WERI-Rb-1 (cell line): ENCODE measurements at regions not wholly inside any gene's neighbourhood (a gene's known extent, or its start where the extent isn't known, plus 50 kb on each side); places are given as distances from the start of the nearest gene placed in this dataset.

ENCODE experiments used
- DNase-seq: peaks from one replicate; pipeline ENCODE4 v3.0.0-alpha.2; 2020
- H3K27ac ChIP-seq: fragments of 250-450 bp; sonication (Bioruptor Pico); 2 replicates; pipeline ENCODE4 v1.5.1; 2020; ENCODE audit warnings: mild to moderate bottlenecking, moderate library complexity
- H3K27me3 ChIP-seq: fragments of 250-450 bp; sonication (Bioruptor Pico); 2 replicates; pipeline ENCODE4 v1.5.1; 2021; ENCODE audit warnings: mild to moderate bottlenecking, low read depth, moderate library complexity; ENCODE audit not compliant: insufficient read depth, severe bottlenecking
- H3K36me3 ChIP-seq: fragments of 250-450 bp; sonication (Bioruptor Pico); 2 replicates; pipeline ENCODE4 v1.5.1; 2020; ENCODE audit warnings: mild to moderate bottlenecking, moderate library complexity
- H3K4me3 ChIP-seq: 2 replicates; pipeline ENCODE4 v1.5.1; 2011; ENCODE audit warnings: low read depth, mild to moderate bottlenecking, control low read depth, low read length
- H3K9me3 ChIP-seq: fragments of 250-450 bp; sonication (Bioruptor Pico); 2 replicates; pipeline ENCODE4 v1.5.1; 2021; ENCODE audit warnings: mild to moderate bottlenecking, moderate library complexity; ENCODE audit not compliant: severe bottlenecking
- TF ChIP-seq, protein P1 (sequence below): IDR thresholded peaks from 2 replicates; pipeline ENCODE4 v1.5.1; 2011; ENCODE audit warnings: low read depth, mild to moderate bottlenecking, control low read depth, inconsistent platforms, low read length

DNA sequence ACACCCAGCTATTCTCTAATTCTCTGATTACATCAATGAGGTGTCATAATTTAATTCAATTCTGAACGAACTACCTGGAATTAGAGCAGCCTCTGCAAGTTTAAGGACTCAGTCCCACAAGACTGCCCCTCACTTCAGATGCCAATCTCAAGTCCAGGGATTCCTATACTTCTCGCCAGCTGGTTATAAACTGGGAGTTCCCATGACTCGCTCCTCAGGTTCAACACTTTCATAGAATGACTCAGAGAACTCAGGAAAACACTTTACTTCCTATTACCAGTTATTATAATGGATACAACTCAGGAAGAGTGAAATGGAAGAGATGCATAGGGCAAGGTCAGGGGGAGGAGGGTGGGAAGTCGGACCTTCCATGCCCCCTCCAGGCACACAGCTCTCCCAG lies 112.3 kb upstream of the ATP5MC3 start:
- Histone ChIP-seq H3K9me3 (no peaks in the 10 kb centered on the region), H3K36me3 (no peaks in the 10 kb centered on the region), H3K27ac (no peak overlapping the region), H3K4me3 (no peak overlapping the region), H3K27me3 (peaks cover 8% of the 10 kb centered on the region)
- TF ChIP-seq, protein P1, sequence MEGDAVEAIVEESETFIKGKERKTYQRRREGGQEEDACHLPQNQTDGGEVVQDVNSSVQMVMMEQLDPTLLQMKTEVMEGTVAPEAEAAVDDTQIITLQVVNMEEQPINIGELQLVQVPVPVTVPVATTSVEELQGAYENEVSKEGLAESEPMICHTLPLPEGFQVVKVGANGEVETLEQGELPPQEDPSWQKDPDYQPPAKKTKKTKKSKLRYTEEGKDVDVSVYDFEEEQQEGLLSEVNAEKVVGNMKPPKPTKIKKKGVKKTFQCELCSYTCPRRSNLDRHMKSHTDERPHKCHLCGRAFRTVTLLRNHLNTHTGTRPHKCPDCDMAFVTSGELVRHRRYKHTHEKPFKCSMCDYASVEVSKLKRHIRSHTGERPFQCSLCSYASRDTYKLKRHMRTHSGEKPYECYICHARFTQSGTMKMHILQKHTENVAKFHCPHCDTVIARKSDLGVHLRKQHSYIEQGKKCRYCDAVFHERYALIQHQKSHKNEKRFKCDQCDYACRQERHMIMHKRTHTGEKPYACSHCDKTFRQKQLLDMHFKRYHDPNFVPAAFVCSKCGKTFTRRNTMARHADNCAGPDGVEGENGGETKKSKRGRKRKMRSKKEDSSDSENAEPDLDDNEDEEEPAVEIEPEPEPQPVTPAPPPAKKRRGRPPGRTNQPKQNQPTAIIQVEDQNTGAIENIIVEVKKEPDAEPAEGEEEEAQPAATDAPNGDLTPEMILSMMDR: no peak
- DNase-seq: no peak

DNA sequence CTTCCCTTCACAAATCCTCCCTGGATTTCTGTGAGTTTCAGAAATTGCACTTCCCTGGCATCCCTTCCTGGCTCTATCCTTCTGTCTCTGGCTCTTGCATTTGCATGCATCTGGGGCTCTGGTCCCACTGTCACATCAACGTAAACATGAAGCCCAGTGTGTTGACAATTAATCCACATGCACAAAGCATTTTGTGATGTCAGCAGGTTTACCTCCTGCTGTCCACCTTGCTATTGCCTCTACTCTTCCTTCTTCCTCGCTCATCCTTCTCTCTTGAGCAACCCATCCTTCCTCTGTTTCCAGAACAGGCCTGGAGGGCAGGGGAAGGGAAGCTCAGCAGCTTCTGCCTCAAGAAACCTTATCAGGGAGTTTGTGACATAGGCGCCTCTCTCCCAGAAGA lies 111.7 kb upstream of the ATP5MC3 start:
- H3K27me3 ChIP-seq: peaks cover 8% of the 10 kb centered on the region
- TF ChIP-seq, protein P1: no peak
- H3K27ac ChIP-seq: no peak overlapping the region
- no peaks in the 10 kb centered on the region for H3K36me3 ChIP-seq
- DNase-seq: no peak
- no peaks in the 10 kb centered on the region for H3K9me3 ChIP-seq
- no peak overlapping the region for H3K4me3 ChIP-seq

DNA sequence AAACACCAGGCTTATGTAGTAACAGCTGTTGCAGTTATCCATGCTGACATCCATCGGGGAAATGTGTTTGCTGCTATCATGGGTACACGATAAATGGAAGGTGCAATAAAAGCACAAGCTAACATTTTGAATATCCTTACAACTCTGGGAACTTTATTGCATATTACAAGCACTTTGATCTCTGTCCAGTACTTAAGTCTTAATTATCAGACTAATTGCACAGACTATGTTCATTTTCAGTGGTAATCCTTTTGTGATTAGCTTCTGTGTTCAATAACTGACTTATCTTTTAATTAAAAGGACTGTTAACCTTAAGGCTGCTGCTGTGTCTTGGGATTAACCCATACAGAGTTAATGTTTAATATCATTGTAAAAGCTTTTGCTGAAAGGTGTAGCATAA lies 101.4 kb upstream of the ATP5MC3 start:
- TF ChIP-seq, protein P1: no peak
- Histone ChIP-seq H3K4me3 (no peak overlapping the region), H3K27me3 (no peaks in the 10 kb centered on the region), H3K9me3 (no peaks in the 10 kb centered on the region), H3K36me3 (no peaks in the 10 kb centered on the region), H3K27ac (no peak overlapping the region)
- DNase-seq: no peak

DNA sequence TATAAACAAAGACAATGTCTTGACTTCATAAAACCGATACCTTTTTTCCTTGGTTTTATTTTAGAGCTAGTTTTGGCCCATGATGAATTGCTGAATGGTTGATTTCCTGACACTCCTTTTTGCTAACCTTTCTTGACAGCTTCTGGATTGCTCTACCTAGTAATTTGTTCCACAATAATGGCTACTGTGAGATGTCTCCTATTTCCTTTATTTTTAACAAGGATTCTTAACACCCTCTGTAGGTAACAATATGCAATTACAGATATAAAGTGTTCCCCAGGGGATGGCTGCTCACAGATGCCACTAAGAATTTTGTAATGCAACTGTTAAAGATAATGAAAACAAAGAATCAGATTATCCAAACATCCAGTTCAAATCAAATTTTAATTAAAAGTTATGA lies 100.8 kb upstream of the ATP5MC3 start:
- Histone ChIP-seq H3K27ac (no peak overlapping the region), H3K4me3 (no peak overlapping the region), H3K36me3 (no peaks in the 10 kb centered on the region), H3K9me3 (no peaks in the 10 kb centered on the region), H3K27me3 (no peaks in the 10 kb centered on the region)
- TF ChIP-seq, protein P1: no peak
- no peak for DNase-seq

DNA sequence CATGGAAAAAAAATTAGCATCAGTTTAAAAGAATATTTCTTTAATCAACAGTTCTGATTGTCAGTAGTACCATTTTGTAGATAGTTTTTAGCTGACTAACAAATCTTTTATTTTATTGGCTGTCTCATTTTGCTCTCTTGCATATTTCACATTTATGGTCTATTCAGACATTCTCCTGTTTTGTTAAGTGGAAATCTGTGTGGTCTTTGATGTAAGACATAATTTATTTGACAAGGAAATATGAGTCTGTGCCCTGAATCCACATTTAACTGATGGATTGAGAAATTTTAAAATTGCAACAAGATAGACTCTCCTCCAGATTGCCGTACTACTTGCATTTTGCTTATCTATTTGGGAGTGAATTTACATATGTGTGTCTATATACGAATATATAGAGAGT lies 96.3 kb upstream of the ATP5MC3 start:
- Histone ChIP-seq H3K9me3 (no peaks in the 10 kb centered on the region), H3K36me3 (no peaks in the 10 kb centered on the region), H3K27ac (no peak overlapping the region), H3K4me3 (no peak overlapping the region), H3K27me3 (no peaks in the 10 kb centered on the region)
- TF ChIP-seq, protein P1: no peak
- no peak for DNase-seq

DNA sequence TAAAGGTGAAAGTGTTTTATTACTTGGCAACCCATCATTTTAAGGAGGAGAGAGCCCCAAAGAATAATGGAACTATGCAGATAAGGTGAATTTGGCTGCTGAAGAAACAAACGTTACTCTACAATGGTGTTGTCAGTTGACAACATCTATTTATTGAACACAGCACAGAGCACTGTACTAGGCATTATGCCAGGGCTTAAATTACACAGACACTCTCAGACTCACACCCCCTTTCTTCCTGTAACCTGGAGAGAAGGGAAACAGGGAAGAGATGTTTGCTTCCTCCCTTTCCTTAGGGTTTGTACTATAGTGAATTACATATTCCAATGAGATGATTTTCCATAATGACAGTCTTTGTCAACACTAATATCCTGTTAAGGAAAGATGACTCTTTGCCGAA lies 94.0 kb upstream of the ATP5MC3 start:
- no peaks in the 10 kb centered on the region for H3K27me3 ChIP-seq
- H3K4me3 ChIP-seq: no peak overlapping the region
- TF ChIP-seq, protein P1: no peak
- no peak overlapping the region for H3K27ac ChIP-seq
- no peaks in the 10 kb centered on the region for H3K36me3 ChIP-seq
- DNase-seq: no peak
- H3K9me3 ChIP-seq: no peaks in the 10 kb centered on the region
